NT2/D1 (cell line): ENCODE measurements at regions not wholly inside any gene's neighbourhood (a gene's known extent, or its start where the extent isn't known, plus 50 kb on each side); places are given as distances from the start of the nearest gene placed in this dataset.
"Not testable (repeated sequence)": the region's sequence is repeated elsewhere in the genome, so short reads cannot be mapped to it uniquely, and the experiment has no call there.

Experiments used
- YY1 ChIP-seq: IDR thresholded peaks from 2 replicates; pipeline ENCODE4 v1.6.1; 2011; ENCODE audit not compliant: insufficient read length, insufficient read depth
- ZNF274 ChIP-seq: IDR thresholded peaks from 2 replicates; pipeline ENCODE4 v1.6.1; 2011; ENCODE audit warnings: mild to moderate bottlenecking, low read depth, low read length

GRCh38 chr13:50185769-50186763 lies 170.8 kb downstream of the KCNRG start:
- not testable (repeated sequence) for TF ChIP-seq YY1, ZNF274
